Activated CD8-positive, alpha-beta memory T cell treated with anti-CD3 and anti-CD28 coated beads for 4 hours (primary cell): ENCODE measurements at regions not wholly inside any gene's neighbourhood (a gene's known extent, or its start where the extent isn't known, plus 50 kb on each side); places are given as distances from the start of the nearest gene placed in this dataset.

Experiments
- DNase-seq, 2 donors: peaks; one replicate each; pipeline ENCODE4 v3.0.0-alpha.2; 2020; ENCODE audit warnings: low read depth in 2 of 2

DNA sequence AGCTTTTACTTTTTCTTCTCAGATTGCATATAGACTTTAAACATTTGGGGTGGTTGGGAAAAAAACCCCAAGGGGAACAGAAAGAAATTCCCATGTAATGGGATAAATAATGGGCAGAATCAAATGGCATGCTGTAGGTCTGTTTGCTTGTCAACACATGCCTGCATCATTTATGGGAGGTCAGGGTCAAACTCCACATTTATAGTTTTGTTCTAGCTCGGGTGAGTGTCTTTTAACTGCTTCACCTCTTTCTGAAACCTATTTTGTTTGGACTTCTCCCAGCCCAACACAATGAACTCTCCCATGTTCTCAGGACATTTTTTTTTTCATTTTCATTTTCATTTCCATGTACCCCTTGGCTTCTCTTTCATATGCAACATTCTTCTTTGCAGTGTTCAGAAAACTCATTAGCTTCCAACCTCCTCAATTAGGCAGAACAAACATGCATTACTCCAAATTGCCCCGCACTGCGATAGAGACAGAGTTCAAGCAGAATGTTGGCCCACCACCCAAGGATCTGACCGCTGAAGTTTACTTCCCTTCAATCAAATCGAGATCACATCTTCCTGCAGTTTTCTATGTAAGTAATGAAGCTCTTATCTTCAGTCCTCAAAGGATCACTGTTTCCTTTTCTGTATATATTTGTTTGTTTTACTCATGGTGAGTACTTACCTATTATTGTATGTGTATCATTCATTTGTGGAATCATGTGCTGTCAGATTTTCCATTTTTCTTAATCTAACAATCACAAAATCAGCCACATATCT, 354.6 kb downstream of the ZSWIM6 start:
- DNase-seq = no peak

GRCh38 chr5:61687371-61687770, 355.3 kb downstream of the ZSWIM6 start:
- DNase-seq = no peak

- DNase-seq = no peak
These were observed 357.2 kb downstream of the ZSWIM6 start for GRCh38 chr5:61689153-61689846.

- DNase-seq = no peak
These were observed 365.9 kb downstream of the ZSWIM6 start for GRCh38 chr5:61697809-61698558.

DNA sequence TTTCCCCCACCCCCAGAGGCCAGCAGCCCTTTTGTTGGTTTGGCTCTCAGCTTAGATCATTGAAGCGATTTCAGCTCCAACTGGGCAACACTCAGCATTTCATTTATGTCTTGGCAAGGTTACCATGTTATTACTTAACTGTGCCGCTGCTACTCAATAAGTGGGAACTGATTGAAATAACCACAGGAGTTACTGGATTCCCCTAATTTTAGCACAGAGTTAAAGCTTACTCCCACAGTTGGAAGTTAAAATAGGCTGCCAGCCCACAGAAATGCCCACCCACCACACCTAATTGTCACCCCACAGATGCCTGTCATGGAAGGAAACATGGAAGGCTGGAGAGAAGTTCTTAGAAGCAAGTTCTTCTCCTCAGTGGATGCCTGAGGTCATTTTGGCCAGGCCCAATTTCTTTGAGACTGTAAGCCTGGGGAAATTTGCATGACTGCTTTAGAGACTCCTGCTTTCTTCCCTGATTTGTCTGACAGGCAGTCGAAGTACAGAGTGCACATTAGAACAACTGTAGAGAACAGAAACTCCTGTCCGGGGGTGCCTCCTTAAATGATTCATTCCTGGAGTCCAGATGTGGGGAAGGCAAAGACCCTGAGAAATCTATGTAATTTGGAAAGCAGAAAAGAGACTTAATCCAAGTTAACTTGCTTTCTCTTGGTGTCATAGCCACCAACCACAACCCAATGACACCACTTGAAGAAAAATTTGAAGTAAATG, 370.0 kb downstream of the ZSWIM6 start:
- no peak for DNase-seq

DNA sequence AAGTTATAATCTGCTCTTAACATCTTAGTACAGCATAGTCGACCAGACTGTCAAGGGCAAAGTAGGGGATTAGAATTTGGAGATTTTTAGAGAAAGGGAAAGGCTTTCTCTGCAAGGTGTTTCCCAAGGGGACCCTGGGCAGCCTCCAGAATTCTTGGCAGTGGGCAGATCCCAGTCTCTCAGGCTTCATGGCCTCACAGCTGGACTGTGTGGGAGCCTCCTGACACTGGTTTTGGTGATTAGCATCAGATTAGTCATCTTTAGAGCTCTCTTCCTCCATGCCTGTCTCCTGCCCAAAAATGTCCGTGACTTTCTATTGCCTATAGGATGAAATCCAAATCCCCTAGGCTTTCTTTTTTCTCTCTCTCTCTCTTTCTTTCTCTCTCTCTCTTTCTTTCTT, 370.7 kb downstream of the ZSWIM6 start:
- no peak for DNase-seq

GRCh38 chr5:61704289-61704688, 372.2 kb downstream of the ZSWIM6 start:
- DNase-seq = no peak

GRCh38 chr5:61706751-61707150, 374.7 kb downstream of the ZSWIM6 start:
- DNase-seq = no peak

GRCh38 chr5:61719124-61719523, 387.1 kb downstream of the ZSWIM6 start:
- no peak for DNase-seq

GRCh38 chr5:61720829-61721228, 388.8 kb downstream of the ZSWIM6 start:
- no peak for DNase-seq

GRCh38 chr5:61724102-61724501, 392.0 kb downstream of the ZSWIM6 start:
- no peak for DNase-seq

DNA sequence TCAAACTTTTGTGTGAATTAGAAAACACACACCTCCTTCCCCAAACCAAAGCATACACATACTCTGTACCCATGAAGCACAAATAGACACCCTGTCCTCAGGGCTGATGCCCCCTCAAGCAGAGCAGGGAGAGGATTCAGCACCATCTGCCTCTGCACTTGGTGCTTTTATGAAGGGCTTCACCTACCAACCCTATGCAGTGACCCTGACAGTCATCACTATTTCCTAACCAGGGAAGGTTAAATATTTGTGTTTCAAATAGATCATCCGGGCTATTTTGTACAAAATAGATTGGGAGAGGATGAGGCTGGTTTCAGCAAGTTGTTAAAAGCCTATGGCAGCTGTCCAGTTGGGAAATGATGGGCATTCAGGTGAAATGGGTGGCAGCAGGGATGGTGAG, 396.2 kb downstream of the ZSWIM6 start:
- DNase-seq = no peak

GRCh38 chr5:61730866-61731265, 398.8 kb downstream of the ZSWIM6 start:
- DNase-seq = no peak

DNA sequence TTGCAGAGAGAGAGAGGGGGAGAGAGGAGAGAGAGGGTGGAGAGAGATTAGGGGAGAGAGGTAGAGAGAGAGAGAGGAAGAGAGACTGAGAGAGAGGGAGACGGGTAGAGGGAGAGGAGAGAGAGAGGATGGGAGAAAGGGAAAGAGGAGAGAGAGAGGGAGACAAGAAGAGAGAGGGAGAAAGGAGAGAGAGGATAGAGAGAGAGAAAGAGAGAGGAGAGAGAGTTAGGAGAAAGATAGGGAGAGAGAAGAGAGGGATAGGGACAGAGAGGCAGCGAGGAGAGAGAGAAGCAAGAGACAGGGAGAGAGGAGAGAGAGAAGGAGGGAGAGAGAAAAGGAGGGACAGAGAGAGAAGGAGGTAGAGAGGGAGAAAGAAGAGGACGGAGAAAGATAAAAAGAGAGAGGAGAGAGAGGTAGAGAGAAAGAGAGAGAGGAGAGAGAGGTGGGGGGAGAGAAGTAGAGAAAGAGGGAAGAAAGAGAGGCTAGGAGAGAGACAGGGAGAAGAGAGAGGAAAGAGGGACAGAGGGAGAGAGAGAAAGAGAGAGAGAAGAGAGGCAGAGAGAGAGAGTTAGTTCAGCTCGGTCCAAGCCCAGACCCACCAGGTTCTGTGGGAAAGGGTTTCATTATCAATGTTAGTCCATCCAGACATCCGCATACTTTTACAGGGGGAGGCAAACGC, 399.3 kb downstream of the ZSWIM6 start:
- DNase-seq = no peak

- DNase-seq = no peak
These were observed 399.9 kb downstream of the ZSWIM6 start for GRCh38 chr5:61731946-61732314.

GRCh38 chr5:61732369-61732768, 400.3 kb downstream of the ZSWIM6 start:
- DNase-seq = no peak

- no peak for DNase-seq
These were observed 400.7 kb downstream of the ZSWIM6 start for GRCh38 chr5:61732796-61733195.

- no peak for DNase-seq
These were observed 401.9 kb downstream of the ZSWIM6 start for GRCh38 chr5:61734001-61734400.

DNA sequence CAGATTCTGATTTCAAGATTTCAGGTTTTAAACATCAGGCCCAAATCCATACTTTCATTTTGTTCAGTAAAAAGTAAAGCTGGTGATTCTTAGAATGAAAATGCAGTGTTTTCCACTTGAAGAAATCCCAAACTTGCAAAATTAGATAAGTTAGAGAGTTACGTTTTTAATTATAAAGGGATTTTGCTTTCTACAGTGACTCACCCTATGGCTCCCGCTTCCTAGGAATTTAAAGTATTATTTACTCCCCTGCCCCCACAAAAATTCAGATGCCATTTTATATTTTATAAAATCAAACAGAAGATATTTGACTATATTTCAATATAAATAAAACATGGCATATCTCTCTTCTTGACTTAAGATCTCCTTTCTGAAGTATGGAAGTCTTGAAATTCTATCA, 402.9 kb downstream of the ZSWIM6 start:
- no peak for DNase-seq

DNA sequence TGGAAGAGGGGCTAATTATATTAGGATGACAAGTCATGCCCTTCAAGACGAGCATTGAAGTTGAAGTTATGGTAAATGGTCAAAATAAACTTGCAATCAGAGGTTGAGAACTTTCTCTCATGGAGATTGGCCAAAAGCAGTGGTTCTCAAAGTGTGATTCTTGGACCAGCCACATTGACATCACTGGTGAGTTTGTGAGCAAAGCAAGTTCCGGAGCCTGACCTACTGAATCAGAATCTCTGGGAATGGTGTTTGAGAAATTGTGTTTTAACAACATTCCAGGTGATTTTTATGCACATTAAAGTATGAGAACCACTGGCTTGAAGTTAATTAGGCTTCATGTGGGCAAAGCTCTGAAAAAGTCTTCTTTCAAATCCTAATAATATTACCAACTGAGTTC, 403.5 kb downstream of the ZSWIM6 start:
- DNase-seq = no peak

- DNase-seq = no peak
These were observed 403.9 kb downstream of the ZSWIM6 start for GRCh38 chr5:61735995-61736394.
